ENCODE measurements at regions not wholly inside any gene's neighbourhood (a gene's known extent, or its start where the extent isn't known, plus 50 kb on each side); places are given as distances from the start of the nearest gene placed in this dataset.
A peak's percentile ranks its signal among the peaks of the same experiment; 100 is the strongest.

DNA sequence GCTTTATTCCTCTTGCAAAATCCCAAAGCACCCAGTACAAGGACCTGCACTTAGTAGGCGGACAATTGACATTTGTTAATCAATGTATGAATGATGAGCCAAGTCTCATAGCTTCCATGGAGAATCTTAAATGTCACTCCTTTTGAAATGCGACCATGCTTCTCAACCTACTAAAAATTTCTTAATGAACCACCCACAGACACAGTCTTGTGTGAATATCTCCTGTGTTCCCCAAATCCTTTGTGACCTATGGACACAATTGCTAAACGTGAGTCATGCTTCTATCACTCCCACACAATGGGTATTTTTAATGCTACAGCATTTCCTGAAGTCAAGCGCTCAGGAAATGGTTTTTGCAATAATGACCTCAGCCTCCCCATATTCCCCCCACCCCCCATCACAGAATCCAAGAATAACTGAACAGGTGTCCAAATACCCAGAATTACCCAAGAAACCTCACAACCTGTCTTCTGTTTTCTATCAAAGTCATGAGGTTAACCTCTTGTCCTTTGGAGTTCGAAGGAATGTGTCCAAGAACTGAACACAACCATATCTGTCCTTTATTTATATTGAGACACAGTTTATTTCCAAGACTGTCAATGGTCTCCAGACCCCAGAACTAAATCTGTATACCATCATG lies 163.6 kb upstream of the PLEKHG7 start (continued):
- no peak for TF ChIP-seq PAX8 (IDR thresholded peaks at IDR 0.05)
- 0 out of 2 replicates have a peak, but pooled peaks have one; percentile 23 for TF ChIP-seq RCOR1 (conservative IDR thresholded peaks at IDR 0.05; ENCODE audit: low read depth, low read length)
- peak; percentile 91 for TF ChIP-seq NR2F1 (conservative IDR thresholded peaks at IDR 0.05)
- TF ChIP-seq SP1 (IDR thresholded peaks at IDR 0.05; ENCODE audit: low read depth, low read length): peak; percentile 83
- TF ChIP-seq, protein P1, sequence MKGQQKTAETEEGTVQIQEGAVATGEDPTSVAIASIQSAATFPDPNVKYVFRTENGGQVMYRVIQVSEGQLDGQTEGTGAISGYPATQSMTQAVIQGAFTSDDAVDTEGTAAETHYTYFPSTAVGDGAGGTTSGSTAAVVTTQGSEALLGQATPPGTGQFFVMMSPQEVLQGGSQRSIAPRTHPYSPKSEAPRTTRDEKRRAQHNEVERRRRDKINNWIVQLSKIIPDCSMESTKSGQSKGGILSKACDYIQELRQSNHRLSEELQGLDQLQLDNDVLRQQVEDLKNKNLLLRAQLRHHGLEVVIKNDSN (IDR thresholded peaks at IDR 0.05; ENCODE audit: borderline replicate concordance, extremely low read length, insufficient read depth, low read depth, low read length): no peak
- no peak for TF ChIP-seq KDM1A (IDR thresholded peaks at IDR 0.05; ENCODE audit: borderline replicate concordance)
- peak; percentile 90 to 98 for TF ChIP-seq EP300 (IDR thresholded peaks at IDR 0.05; ENCODE audit: borderline replicate concordance in 1 of 2, control insufficient read depth in 1 of 2, low read depth in 2 of 2, low read length in 2 of 2)
- TF ChIP-seq NFYA (IDR thresholded peaks at IDR 0.05; ENCODE audit: borderline replicate concordance, low read depth, low read length): no peak
- no peak for TF ChIP-seq ESRRA (IDR thresholded peaks at IDR 0.05; ENCODE audit: low read length)
- TF ChIP-seq RELB (IDR thresholded peaks at IDR 0.05; ENCODE audit: low read depth): peak; percentile 92
- TF ChIP-seq ZNF384 (IDR thresholded peaks at IDR 0.05; ENCODE audit: borderline replicate concordance, low read depth, low read length): no peak; the same call in 1 of the 2 replicates
- peak; percentile 56; the same call in 1 of the 2 replicates for TF ChIP-seq JUND (IDR thresholded peaks at IDR 0.05; ENCODE audit: low read depth, low read length)
- peak in 1 of 2 experiments; percentile 93; a peak in 2 of 4 replicates for TF ChIP-seq CEBPB (IDR thresholded peaks at IDR 0.05; ENCODE audit: borderline replicate concordance in 1 of 2, low read depth in 2 of 2, low read length in 2 of 2)
- no peak for TF ChIP-seq HSF1 (IDR thresholded peaks at IDR 0.05; ENCODE audit: low read depth, low read length)
- TF ChIP-seq, protein P2, sequence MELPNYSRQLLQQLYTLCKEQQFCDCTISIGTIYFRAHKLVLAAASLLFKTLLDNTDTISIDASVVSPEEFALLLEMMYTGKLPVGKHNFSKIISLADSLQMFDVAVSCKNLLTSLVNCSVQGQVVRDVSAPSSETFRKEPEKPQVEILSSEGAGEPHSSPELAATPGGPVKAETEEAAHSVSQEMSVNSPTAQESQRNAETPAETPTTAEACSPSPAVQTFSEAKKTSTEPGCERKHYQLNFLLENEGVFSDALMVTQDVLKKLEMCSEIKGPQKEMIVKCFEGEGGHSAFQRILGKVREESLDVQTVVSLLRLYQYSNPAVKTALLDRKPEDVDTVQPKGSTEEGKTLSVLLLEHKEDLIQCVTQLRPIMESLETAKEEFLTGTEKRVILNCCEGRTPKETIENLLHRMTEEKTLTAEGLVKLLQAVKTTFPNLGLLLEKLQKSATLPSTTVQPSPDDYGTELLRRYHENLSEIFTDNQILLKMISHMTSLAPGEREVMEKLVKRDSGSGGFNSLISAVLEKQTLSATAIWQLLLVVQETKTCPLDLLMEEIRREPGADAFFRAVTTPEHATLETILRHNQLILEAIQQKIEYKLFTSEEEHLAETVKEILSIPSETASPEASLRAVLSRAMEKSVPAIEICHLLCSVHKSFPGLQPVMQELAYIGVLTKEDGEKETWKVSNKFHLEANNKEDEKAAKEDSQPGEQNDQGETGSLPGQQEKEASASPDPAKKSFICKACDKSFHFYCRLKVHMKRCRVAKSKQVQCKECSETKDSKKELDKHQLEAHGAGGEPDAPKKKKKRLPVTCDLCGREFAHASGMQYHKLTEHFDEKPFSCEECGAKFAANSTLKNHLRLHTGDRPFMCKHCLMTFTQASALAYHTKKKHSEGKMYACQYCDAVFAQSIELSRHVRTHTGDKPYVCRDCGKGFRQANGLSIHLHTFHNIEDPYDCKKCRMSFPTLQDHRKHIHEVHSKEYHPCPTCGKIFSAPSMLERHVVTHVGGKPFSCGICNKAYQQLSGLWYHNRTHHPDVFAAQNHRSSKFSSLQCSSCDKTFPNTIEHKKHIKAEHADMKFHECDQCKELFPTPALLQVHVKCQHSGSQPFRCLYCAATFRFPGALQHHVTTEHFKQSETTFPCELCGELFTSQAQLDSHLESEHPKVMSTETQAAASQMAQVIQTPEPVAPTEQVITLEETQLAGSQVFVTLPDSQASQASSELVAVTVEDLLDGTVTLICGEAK (IDR thresholded peaks at IDR 0.05; ENCODE audit: borderline replicate concordance): no peak
- no peak for TF ChIP-seq MYC (IDR thresholded peaks at IDR 0.05; ENCODE audit: insufficient read depth, insufficient read length, insufficient replicate concordance, low read length, severe bottlenecking)
- peak; percentile 70 for TF ChIP-seq SMAD1 (IDR thresholded peaks at IDR 0.05; ENCODE audit: low read depth, partially characterized antibody)

Measured in GM12878 (cell line).